Gastroesophageal sphincter (tissue), 3 donors: ENCODE measurements at regions not wholly inside any gene's neighbourhood (a gene's known extent, or its start where the extent isn't known, plus 50 kb on each side); places are given as distances from the start of the nearest gene placed in this dataset.

ENCODE experiments used
- CTCF ChIP-seq, 4 experiments: fragments of 200-600 bp in 2 of 4; fragments of 450-650 bp in 2 of 4; sonication (generic) in 1 of 4; IDR thresholded peaks; one replicate each; pipeline ENCODE4 v1.5.1; 2017 to 2019; ENCODE audit warnings: antibody characterized with exemption in 4 of 4, mild to moderate bottlenecking in 2 of 4, moderate library complexity in 2 of 4
- EP300 ChIP-seq: sonication (generic); formaldehyde crosslinking; IDR thresholded peaks from one replicate; pipeline ENCODE4 v1.6.1; 2017; ENCODE audit warnings: antibody characterized with exemption, mild to moderate bottlenecking
- POLR2A ChIP-seq, 2 donors: fragments of 450-650 bp; IDR thresholded peaks; one replicate each; pipeline ENCODE4 v1.6.1; 2017; ENCODE audit warnings: antibody characterized with exemption in 2 of 2, mild to moderate bottlenecking in 2 of 2, moderate library complexity in 1 of 2
- POLR2AphosphoS5 ChIP-seq: sonication (generic); formaldehyde crosslinking; IDR thresholded peaks from one replicate; pipeline ENCODE4 v1.6.1; 2017; ENCODE audit warnings: antibody characterized with exemption

- TF ChIP-seq CTCF (IDR thresholded peaks at IDR 0.05) (no peak), POLR2AphosphoS5 (no peak), EP300 (no peak), POLR2A (IDR thresholded peaks at IDR 0.05) (no peak)
Observed at GRCh38 chr11:96752221-96752620, 362.4 kb downstream of the JRKL start.
